ENCODE measurements at regions not wholly inside any gene's neighbourhood (a gene's known extent, or its start where the extent isn't known, plus 50 kb on each side); places are given as distances from the start of the nearest gene placed in this dataset.

DNA sequence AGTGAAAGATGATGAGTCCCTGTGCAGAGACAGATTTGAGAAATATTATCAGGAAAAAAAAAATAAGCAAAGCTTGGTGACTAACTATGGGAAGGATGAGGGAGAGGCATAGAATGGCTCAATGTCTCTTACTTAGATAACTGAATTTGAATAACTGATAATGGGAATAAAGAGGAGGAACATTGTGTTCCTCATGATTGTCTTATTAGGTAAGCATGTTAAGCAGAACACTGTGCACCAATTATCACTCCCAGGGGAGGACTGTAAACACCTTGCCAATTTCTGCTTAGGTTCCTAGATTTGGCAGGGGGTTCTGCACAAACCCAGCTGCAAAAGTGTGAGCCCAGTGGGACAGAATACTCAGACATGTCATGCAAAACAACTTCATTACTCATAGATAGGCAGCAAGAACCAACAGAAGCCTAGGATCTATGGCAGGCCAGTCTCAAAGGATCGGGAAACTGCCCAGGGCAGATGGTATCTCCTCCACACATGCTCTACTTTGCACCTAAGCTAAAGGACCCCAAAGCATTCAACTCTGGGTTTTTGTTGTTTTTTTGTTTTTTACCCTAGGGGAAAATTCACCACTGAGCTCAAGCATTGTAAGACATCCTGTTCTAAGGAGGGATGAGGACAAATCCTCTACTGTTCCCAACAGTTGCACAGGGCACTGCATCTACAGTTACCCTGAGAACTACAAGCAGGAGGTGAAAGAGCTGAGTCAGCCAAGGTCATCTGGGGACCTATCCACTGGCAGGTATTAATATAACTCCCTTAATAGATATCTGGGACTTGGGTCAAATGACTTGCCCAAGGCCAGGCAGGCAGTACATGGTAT is 907.0 kb downstream of the RAPGEF2 start (continued):
- TF ChIP-seq, protein P1, sequence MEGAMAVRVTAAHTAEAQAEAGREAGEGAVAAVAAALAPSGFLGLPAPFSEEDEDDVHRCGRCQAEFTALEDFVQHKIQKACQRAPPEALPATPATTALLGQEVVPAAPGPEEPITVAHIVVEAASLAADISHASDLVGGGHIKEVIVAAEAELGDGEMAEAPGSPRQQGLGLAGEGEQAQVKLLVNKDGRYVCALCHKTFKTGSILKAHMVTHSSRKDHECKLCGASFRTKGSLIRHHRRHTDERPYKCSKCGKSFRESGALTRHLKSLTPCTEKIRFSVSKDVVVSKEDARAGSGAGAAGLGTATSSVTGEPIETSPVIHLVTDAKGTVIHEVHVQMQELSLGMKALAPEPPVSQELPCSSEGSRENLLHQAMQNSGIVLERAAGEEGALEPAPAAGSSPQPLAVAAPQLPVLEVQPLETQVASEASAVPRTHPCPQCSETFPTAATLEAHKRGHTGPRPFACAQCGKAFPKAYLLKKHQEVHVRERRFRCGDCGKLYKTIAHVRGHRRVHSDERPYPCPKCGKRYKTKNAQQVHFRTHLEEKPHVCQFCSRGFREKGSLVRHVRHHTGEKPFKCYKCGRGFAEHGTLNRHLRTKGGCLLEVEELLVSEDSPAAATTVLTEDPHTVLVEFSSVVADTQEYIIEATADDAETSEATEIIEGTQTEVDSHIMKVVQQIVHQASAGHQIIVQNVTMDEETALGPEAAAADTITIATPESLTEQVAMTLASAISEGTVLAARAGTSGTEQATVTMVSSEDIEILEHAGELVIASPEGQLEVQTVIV (IDR thresholded peaks at IDR 0.05; ENCODE audit: borderline replicate concordance, partially characterized antibody), result no peak

DNA sequence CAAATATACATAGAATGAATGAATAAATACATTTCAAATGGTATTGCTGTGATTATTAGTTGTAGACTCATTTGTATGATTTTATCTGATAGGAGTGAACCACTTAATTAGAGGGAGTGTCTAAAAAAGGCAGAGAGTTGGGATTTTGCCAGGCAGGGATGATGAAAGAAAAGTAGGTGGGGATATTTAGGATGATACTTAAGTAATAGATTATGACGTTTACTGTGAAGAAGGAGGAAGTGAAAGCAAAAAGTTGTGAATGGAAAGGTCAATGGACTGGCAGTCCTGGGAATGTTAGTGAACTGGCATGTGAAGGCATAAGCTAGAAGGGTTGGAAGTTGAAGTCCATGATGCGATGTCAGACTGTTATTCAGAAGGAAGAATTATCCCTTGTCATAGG is 917.1 kb downstream of the RAPGEF2 start:
- no peaks in the 10 kb centered on the region for H4K20me1 ChIP-seq (ENCODE audit: control insufficient read depth, insufficient read depth)
- H3K27me3 ChIP-seq (replicated peaks in 1 of 2; ENCODE audit: control insufficient read depth in 2 of 2, insufficient read depth in 2 of 2, low read length in 1 of 2), result no peaks in the 10 kb centered on the region
- FAIRE-seq, result no peak
- H3K9ac ChIP-seq (ENCODE audit: control insufficient read depth, insufficient read depth, low read length), result no peak overlapping the region
- POLR2A ChIA-PET, result no interaction called here
- in situ Hi-C loops (cut with MboI), result no loop called here
- no peak for ATAC-seq
- BruUV-seq (replicated peaks), result no TSS peak
- DNase-seq (ENCODE audit: low read depth, low spot score), result no peak
- H3K4me2 ChIP-seq (ENCODE audit: control insufficient read depth, insufficient read depth), result no peak overlapping the region
- intact Hi-C loops (cut with micrococcal nuclease; ENCODE audit: unreplicated experiment), result no loop called here
- SMC1A ChIA-PET (ENCODE audit: uncharacterized antibody, unreplicated experiment), result interaction anchor here (1.1 kb wide), 1 partner anchor 14 kb away, joined by 3 read pairs; no protein-coding TSS in a partner anchor
- H3K79me2 ChIP-seq (ENCODE audit: control insufficient read depth, insufficient read depth, low read length), result no peaks in the 10 kb centered on the region
- 38% methylated on average over 2 of the region's 2 CpGs for WGBS (ENCODE audit: insufficient coverage, insufficient replicate concordance, low lambda C conversion rate, missing lambda C conversion rate)
- no peaks in the 10 kb centered on the region for H3K4me1 ChIP-seq (ENCODE audit: control insufficient read depth, insufficient read depth, low read length)
- H3K9me3 ChIP-seq (replicated peaks; ENCODE audit: control insufficient read depth, insufficient read depth, low read length), result no peaks in the 10 kb centered on the region
- CTCF ChIA-PET, result no interaction called here
- no peaks in the 10 kb centered on the region for H3K36me3 ChIP-seq (ENCODE audit: control insufficient read depth in 2 of 2, insufficient read depth in 2 of 2, low read length in 1 of 2)
- H2AFZ ChIP-seq (ENCODE audit: control insufficient read depth, low read depth, low read length), result no peak overlapping the region
- H3K4me3 ChIP-seq, result no peak overlapping the region
- no peak overlapping the region for H3K27ac ChIP-seq (ENCODE audit: control insufficient read depth, insufficient read depth)
- RAD21 ChIA-PET (ENCODE audit: unreplicated experiment), result no interaction called here
- TF ChIP-seq, protein P2, sequence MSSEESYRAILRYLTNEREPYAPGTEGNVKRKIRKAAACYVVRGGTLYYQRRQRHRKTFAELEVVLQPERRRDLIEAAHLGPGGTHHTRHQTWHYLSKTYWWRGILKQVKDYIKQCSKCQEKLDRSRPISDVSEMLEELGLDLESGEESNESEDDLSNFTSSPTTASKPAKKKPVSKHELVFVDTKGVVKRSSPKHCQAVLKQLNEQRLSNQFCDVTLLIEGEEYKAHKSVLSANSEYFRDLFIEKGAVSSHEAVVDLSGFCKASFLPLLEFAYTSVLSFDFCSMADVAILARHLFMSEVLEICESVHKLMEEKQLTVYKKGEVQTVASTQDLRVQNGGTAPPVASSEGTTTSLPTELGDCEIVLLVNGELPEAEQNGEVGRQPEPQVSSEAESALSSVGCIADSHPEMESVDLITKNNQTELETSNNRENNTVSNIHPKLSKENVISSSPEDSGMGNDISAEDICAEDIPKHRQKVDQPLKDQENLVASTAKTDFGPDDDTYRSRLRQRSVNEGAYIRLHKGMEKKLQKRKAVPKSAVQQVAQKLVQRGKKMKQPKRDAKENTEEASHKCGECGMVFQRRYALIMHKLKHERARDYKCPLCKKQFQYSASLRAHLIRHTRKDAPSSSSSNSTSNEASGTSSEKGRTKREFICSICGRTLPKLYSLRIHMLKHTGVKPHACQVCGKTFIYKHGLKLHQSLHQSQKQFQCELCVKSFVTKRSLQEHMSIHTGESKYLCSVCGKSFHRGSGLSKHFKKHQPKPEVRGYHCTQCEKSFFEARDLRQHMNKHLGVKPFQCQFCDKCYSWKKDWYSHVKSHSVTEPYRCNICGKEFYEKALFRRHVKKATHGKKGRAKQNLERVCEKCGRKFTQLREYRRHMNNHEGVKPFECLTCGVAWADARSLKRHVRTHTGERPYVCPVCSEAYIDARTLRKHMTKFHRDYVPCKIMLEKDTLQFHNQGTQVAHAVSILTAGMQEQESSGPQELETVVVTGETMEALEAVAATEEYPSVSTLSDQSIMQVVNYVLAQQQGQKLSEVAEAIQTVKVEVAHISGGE (CRISPR knock-in tag; IDR thresholded peaks at IDR 0.05), result no peak
- no peak for TF ChIP-seq NR2F1 (conservative IDR thresholded peaks at IDR 0.05)
- TF ChIP-seq, protein P3, sequence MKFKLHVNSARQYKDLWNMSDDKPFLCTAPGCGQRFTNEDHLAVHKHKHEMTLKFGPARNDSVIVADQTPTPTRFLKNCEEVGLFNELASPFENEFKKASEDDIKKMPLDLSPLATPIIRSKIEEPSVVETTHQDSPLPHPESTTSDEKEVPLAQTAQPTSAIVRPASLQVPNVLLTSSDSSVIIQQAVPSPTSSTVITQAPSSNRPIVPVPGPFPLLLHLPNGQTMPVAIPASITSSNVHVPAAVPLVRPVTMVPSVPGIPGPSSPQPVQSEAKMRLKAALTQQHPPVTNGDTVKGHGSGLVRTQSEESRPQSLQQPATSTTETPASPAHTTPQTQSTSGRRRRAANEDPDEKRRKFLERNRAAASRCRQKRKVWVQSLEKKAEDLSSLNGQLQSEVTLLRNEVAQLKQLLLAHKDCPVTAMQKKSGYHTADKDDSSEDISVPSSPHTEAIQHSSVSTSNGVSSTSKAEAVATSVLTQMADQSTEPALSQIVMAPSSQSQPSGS (IDR thresholded peaks at IDR 0.05; ENCODE audit: low read length), result no peak
- no peak for TF ChIP-seq RUNX3 (IDR thresholded peaks at IDR 0.05; ENCODE audit: low read length)
- no peak for TF ChIP-seq KAT2A (conservative IDR thresholded peaks at IDR 0.05; ENCODE audit: control insufficient read depth, low read depth, low read length)
- TF ChIP-seq CHD2 (IDR thresholded peaks at IDR 0.05; ENCODE audit: borderline replicate concordance, low read depth, low read length), result no peak
- TF ChIP-seq, protein P4, sequence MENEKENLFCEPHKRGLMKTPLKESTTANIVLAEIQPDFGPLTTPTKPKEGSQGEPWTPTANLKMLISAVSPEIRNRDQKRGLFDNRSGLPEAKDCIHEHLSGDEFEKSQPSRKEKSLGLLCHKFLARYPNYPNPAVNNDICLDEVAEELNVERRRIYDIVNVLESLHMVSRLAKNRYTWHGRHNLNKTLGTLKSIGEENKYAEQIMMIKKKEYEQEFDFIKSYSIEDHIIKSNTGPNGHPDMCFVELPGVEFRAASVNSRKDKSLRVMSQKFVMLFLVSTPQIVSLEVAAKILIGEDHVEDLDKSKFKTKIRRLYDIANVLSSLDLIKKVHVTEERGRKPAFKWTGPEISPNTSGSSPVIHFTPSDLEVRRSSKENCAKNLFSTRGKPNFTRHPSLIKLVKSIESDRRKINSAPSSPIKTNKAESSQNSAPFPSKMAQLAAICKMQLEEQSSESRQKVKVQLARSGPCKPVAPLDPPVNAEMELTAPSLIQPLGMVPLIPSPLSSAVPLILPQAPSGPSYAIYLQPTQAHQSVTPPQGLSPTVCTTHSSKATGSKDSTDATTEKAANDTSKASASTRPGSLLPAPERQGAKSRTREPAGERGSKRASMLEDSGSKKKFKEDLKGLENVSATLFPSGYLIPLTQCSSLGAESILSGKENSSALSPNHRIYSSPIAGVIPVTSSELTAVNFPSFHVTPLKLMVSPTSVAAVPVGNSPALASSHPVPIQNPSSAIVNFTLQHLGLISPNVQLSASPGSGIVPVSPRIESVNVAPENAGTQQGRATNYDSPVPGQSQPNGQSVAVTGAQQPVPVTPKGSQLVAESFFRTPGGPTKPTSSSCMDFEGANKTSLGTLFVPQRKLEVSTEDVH (IDR thresholded peaks at IDR 0.05; ENCODE audit: low read depth, partially characterized antibody), result no peak
- no peak for TF ChIP-seq DPF2 (IDR thresholded peaks at IDR 0.05)
